GM12878 (cell line): ENCODE measurements at regions not wholly inside any gene's neighbourhood (a gene's known extent, or its start where the extent isn't known, plus 50 kb on each side); places are given as distances from the start of the nearest gene placed in this dataset.
A peak's percentile ranks its signal among the peaks of the same experiment; 100 is the strongest.

ENCODE experiments used
- CBX3 ChIP-seq: fragments of 200-600 bp; sonication (generic); IDR thresholded peaks from 2 replicates; pipeline ENCODE4 v1.6.1; 2016; ENCODE audit warnings: low read depth, borderline replicate concordance
- GABPA ChIP-seq: IDR thresholded peaks from 2 replicates; pipeline ENCODE4 v1.6.1; 2014; ENCODE audit warnings: antibody characterized with exemption, low read depth, mild to moderate bottlenecking, inconsistent platforms
- IKZF2 ChIP-seq, 2 experiments: fragments of 450-650 bp; IDR thresholded peaks; 2 replicates each; pipeline ENCODE4 v1.6.1; 2017; ENCODE audit warnings: mild to moderate bottlenecking in 2 of 2, moderate library complexity in 2 of 2
- LARP7 ChIP-seq: fragments of 450-650 bp; IDR thresholded peaks from 2 replicates; pipeline ENCODE4 v1.6.1; 2017; ENCODE audit warnings: mild to moderate bottlenecking
- MEF2B ChIP-seq: fragments of 450-650 bp; IDR thresholded peaks from 2 replicates; pipeline ENCODE4 v1.6.1; 2018; ENCODE audit warnings: mild to moderate bottlenecking, moderate library complexity; ENCODE audit not compliant: partially characterized antibody, poor library complexity, severe bottlenecking
- POU2F2 ChIP-seq: IDR thresholded peaks from 3 replicates; pipeline ENCODE4 v1.6.1; 2011; ENCODE audit warnings: low read depth, mild to moderate bottlenecking, low read length, borderline replicate concordance
- RELA ChIP-seq: fragments of 450-650 bp; IDR thresholded peaks from 2 replicates; pipeline ENCODE4 v1.8.0; 2014; ENCODE audit warnings: borderline replicate concordance; ENCODE audit not compliant: partially characterized antibody
- SIN3A ChIP-seq: IDR thresholded peaks from 2 replicates; pipeline ENCODE4 v1.6.1; 2012; ENCODE audit warnings: low read depth, low read length, improper control_type of control experiment
- SMAD1 ChIP-seq: fragments of 450-650 bp; IDR thresholded peaks from 2 replicates; pipeline ENCODE4 v1.6.1; 2018; ENCODE audit warnings: mild to moderate bottlenecking, low read depth; ENCODE audit not compliant: partially characterized antibody
- SMC3 ChIP-seq: IDR thresholded peaks from 2 replicates; pipeline ENCODE4 v1.6.1; 2011; ENCODE audit warnings: low read length, improper control_type of control experiment, borderline replicate concordance
- ZNF207 ChIP-seq: fragments of 450-650 bp; IDR thresholded peaks from 2 replicates; pipeline ENCODE4 v1.6.1; 2014; ENCODE audit warnings: antibody characterized with exemption, mild to moderate bottlenecking, borderline replicate concordance
- ZZZ3 ChIP-seq: IDR thresholded peaks from 2 replicates; pipeline ENCODE4 v1.6.1; 2011; ENCODE audit warnings: low read depth; ENCODE audit not compliant: control insufficient read depth, insufficient read length
- TF ChIP-seq, protein P1 (sequence below): fragments of 450-650 bp; formaldehyde crosslinking; IDR thresholded peaks from 2 replicates; pipeline ENCODE4 v1.4.0; 2020; ENCODE audit warnings: mild to moderate bottlenecking, moderate library complexity
- TF ChIP-seq, protein P2 (sequence below): fragments of 450-650 bp; IDR thresholded peaks from 2 replicates; pipeline ENCODE4 v1.6.1; 2017; ENCODE audit warnings: mild to moderate bottlenecking, moderate library complexity
- TF ChIP-seq, protein P3 (sequence below): fragments of 450-650 bp; formaldehyde crosslinking; IDR thresholded peaks from 2 replicates; pipeline ENCODE4 v1.5.0; 2022; ENCODE audit warnings: mild to moderate bottlenecking, missing genetic modification characterization
- TF ChIP-seq, protein P4 (sequence below): IDR thresholded peaks from 2 replicates; pipeline ENCODE4 v1.6.1; 2011; ENCODE audit warnings: low read depth, mild to moderate bottlenecking, low read length, moderate library complexity, borderline replicate concordance; ENCODE audit errors: extremely low read depth

DNA sequence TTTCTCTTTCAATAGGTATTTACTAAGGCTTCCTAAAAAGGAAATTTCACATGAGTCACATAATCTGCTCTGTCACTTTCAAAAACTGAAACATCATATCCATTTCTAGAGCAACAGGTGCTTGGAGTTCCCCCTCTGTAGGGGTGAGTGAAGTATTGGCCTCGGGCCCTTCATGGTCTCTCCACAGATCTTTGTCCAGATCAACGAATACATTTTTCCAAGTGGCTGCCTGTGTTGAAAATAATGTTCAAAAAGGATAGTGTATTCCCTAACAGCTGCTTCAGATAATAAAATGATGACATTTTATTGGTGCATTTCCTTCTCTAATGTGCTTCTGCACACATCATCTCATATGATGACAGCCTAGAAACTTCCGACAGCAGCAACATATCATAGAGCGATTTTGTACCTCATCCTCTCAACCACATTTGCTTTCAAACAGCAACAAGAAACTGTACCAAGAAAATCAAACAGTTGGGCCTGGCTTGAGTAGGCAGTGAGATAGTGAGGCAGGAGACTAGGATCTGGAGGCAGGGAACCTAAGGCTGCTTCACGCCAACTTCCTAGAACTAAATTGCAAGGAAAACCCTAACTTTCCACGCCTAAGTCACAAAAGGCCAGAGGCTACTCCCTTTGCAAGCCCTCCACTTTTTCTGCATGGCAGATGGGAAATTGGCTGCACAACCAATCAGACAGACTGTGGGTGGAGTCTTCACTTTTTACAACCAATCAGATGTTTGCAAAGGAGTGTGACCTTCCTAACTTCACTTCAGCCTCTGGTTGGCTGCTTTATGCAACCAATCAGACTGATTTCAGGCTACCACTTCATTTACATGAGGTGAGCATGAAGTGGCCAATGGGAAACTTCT lies 340.2 kb downstream of the LRRC3B start (continued):
- TF ChIP-seq, protein P1, sequence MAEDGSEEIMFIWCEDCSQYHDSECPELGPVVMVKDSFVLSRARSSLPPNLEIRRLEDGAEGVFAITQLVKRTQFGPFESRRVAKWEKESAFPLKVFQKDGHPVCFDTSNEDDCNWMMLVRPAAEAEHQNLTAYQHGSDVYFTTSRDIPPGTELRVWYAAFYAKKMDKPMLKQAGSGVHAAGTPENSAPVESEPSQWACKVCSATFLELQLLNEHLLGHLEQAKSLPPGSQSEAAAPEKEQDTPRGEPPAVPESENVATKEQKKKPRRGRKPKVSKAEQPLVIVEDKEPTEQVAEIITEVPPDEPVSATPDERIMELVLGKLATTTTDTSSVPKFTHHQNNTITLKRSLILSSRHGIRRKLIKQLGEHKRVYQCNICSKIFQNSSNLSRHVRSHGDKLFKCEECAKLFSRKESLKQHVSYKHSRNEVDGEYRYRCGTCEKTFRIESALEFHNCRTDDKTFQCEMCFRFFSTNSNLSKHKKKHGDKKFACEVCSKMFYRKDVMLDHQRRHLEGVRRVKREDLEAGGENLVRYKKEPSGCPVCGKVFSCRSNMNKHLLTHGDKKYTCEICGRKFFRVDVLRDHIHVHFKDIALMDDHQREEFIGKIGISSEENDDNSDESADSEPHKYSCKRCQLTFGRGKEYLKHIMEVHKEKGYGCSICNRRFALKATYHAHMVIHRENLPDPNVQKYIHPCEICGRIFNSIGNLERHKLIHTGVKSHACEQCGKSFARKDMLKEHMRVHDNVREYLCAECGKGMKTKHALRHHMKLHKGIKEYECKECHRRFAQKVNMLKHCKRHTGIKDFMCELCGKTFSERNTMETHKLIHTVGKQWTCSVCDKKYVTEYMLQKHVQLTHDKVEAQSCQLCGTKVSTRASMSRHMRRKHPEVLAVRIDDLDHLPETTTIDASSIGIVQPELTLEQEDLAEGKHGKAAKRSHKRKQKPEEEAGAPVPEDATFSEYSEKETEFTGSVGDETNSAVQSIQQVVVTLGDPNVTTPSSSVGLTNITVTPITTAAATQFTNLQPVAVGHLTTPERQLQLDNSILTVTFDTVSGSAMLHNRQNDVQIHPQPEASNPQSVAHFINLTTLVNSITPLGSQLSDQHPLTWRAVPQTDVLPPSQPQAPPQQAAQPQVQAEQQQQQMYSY (CRISPR knock-in tag), result no peak
- TF ChIP-seq SMC3 (no peak), LARP7 (no peak), CBX3 (no peak), ZZZ3 (no peak), MEF2B (peak; percentile 55), SMAD1 (no peak), SIN3A (no peak), POU2F2 (no peak), GABPA (peak; percentile 37; the same call in 1 of the 2 replicates), RELA (peak; percentile 77), IKZF2 (IDR thresholded peaks at IDR 0.05) (peak in 1 of 2 experiments; percentile 32; a peak in 1 of 4 replicates), ZNF207 (no peak)
- TF ChIP-seq, protein P2, sequence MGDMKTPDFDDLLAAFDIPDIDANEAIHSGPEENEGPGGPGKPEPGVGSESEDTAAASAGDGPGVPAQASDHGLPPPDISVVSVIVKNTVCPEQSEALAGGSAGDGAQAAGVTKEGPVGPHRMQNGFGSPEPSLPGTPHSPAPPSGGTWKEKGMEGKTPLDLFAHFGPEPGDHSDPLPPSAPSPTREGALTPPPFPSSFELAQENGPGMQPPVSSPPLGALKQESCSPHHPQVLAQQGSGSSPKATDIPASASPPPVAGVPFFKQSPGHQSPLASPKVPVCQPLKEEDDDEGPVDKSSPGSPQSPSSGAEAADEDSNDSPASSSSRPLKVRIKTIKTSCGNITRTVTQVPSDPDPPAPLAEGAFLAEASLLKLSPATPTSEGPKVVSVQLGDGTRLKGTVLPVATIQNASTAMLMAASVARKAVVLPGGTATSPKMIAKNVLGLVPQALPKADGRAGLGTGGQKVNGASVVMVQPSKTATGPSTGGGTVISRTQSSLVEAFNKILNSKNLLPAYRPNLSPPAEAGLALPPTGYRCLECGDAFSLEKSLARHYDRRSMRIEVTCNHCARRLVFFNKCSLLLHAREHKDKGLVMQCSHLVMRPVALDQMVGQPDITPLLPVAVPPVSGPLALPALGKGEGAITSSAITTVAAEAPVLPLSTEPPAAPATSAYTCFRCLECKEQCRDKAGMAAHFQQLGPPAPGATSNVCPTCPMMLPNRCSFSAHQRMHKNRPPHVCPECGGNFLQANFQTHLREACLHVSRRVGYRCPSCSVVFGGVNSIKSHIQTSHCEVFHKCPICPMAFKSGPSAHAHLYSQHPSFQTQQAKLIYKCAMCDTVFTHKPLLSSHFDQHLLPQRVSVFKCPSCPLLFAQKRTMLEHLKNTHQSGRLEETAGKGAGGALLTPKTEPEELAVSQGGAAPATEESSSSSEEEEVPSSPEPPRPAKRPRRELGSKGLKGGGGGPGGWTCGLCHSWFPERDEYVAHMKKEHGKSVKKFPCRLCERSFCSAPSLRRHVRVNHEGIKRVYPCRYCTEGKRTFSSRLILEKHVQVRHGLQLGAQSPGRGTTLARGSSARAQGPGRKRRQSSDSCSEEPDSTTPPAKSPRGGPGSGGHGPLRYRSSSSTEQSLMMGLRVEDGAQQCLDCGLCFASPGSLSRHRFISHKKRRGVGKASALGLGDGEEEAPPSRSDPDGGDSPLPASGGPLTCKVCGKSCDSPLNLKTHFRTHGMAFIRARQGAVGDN, result 0 out of 2 replicates have a peak, but pooled peaks have one; percentile 32
- TF ChIP-seq, protein P3, sequence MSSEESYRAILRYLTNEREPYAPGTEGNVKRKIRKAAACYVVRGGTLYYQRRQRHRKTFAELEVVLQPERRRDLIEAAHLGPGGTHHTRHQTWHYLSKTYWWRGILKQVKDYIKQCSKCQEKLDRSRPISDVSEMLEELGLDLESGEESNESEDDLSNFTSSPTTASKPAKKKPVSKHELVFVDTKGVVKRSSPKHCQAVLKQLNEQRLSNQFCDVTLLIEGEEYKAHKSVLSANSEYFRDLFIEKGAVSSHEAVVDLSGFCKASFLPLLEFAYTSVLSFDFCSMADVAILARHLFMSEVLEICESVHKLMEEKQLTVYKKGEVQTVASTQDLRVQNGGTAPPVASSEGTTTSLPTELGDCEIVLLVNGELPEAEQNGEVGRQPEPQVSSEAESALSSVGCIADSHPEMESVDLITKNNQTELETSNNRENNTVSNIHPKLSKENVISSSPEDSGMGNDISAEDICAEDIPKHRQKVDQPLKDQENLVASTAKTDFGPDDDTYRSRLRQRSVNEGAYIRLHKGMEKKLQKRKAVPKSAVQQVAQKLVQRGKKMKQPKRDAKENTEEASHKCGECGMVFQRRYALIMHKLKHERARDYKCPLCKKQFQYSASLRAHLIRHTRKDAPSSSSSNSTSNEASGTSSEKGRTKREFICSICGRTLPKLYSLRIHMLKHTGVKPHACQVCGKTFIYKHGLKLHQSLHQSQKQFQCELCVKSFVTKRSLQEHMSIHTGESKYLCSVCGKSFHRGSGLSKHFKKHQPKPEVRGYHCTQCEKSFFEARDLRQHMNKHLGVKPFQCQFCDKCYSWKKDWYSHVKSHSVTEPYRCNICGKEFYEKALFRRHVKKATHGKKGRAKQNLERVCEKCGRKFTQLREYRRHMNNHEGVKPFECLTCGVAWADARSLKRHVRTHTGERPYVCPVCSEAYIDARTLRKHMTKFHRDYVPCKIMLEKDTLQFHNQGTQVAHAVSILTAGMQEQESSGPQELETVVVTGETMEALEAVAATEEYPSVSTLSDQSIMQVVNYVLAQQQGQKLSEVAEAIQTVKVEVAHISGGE (CRISPR knock-in tag), result no peak
- TF ChIP-seq, protein P4, sequence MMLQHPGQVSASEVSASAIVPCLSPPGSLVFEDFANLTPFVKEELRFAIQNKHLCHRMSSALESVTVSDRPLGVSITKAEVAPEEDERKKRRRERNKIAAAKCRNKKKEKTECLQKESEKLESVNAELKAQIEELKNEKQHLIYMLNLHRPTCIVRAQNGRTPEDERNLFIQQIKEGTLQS, result no peak
